ENCODE measurements at regions not wholly inside any gene's neighbourhood (a gene's known extent, or its start where the extent isn't known, plus 50 kb on each side); places are given as distances from the start of the nearest gene placed in this dataset.

GRCh38 chr12:114063435-114063834 lies 97.3 kb upstream of the RBM19 start:
- TF ChIP-seq CTCF (IDR thresholded peaks at IDR 0.05; ENCODE audit: low read depth, low read length, poor library complexity, severe bottlenecking) = no peak
- no peak for TF ChIP-seq EZH2phosphoT487 (IDR thresholded peaks at IDR 0.05; ENCODE audit: borderline replicate concordance, low read length)

All from DOHH2 (cell line).